ENCODE measurements at regions not wholly inside any gene's neighbourhood (a gene's known extent, or its start where the extent isn't known, plus 50 kb on each side); places are given as distances from the start of the nearest gene placed in this dataset.
"Not testable (repeated sequence)": the region's sequence is repeated elsewhere in the genome, so short reads cannot be mapped to it uniquely, and the experiment has no call there.

DNA sequence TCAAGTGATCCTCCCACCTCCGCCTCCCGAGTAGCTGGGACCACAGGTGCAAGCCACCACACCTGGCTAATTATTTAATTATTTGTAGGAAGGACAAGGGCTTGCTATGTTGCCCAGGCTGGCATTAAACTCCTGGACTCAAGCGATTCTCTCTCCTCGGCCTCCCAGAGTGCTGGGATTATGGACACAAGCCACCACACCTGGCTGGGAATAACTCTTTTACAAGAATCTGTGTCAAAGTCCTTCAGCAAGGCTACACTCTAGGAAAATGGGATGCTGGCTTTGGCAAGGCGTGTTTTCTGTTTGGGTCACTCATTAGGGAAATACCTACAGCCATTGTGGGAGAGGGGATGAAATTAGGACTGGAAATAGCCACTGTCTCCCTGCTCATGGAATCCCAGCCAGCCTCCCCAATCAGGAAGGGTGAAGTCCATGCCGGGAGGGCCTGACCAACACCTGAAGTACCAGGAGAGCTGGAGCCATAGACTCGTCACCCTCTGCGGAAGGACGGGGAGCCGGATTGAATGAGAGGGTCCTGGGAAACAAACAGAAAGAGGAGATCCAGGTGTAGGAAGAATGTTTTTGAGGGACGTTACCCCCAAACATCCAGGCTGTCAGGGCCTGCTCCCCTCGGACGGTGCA, 72.2 kb upstream of the MYL10 start:
- in situ Hi-C loops (cut with HindIII; ENCODE audit: low pct_unique_long_range_greater_than_20kb, low sequenced_read_pairs): no loop called here
- no peak for DNase-seq (ENCODE audit: low read depth, low spot score)

DNA sequence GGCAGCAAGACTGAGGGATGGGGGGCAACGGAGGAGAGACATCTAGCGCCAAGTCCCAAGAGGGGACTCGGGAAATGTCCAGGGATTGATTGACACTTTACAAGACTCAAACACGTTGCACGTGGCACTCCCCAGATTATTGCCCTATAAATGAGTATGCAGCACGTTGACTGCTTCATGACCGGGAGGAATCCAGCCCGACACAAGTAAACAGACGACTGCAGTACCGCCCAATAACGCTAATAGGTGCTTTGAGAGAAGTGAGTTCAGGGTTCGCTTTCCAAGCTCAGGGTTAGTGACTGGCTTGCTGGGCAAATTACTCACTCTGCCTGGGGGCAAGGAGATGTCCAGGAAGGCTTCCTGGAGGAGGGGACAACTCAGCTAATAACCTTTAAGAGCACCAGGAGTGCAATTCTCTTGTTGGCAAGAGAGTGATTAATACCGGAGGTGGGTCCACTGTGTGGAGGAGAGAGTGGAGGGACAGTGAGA, 73.3 kb upstream of the MYL10 start:
- DNase-seq (ENCODE audit: low read depth, low spot score): peak; percentile 51
- in situ Hi-C loops (cut with HindIII; ENCODE audit: low pct_unique_long_range_greater_than_20kb, low sequenced_read_pairs): no loop called here

DNA sequence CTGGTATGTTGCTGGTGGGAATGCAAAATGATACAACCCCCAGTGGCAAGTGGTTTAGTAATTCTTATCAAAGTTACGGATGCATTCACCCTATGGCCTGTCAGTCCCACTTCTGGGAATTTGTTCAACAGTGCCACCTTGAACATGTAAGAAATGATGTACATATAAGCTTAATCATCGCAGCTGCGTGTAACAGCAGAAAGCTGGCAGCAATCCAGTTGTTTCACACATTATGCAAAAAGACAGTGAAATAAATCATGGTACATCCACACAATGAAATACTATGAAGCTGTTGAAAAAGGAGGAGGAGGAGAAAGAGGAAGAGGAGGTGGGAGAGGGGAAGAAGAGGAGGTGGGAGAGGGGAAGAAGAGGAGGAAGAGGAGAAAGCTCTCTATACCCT, 76.2 kb upstream of the MYL10 start:
- DNase-seq (ENCODE audit: low read depth, low spot score): no peak
- in situ Hi-C loops (cut with HindIII; ENCODE audit: low pct_unique_long_range_greater_than_20kb, low sequenced_read_pairs): no loop called here

DNA sequence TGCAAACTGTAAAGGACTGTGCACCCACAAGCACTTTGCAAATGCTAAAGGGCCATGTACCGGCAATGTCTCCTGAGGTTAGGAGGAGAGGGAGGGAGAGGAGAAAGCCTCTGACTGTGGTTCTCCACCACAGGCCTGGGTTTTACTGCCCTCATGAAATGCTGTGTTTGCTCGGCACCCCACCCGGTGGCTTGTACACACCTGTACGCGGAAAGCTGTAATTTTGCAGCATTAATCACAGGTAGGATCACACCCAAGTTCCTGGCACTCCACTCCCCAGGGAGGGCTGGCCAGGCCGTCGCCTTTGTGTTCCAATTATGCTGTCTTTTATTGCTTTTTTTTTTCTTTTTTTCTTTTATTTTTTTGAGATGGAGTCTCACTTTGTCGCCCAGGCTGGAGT, 78.5 kb upstream of the MYL10 start:
- DNase-seq (ENCODE audit: low read depth, low spot score): no peak
- in situ Hi-C loops (cut with HindIII; ENCODE audit: low pct_unique_long_range_greater_than_20kb, low sequenced_read_pairs): no loop called here

DNA sequence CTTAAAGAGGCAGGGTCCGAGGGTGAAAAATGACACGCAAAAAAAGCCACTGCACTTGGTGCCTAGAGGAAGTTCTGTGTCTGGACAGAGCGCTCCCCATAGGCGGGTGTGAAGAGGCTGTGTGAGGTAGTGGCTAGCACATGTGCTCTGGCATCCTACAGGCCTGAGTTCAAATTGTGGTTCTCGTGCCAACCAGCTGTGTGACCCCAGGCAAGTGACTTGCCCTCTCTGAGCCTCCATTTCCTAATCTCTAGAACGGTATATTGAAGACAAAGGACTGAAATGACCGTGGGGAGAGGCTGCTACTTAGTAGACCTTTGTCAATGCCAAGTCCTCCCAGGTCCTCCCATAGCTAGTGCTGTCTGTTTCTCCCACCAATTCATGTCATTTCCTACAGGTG, 79.1 kb upstream of the MYL10 start:
- in situ Hi-C loops (cut with HindIII; ENCODE audit: low pct_unique_long_range_greater_than_20kb, low sequenced_read_pairs): no loop called here

DNA sequence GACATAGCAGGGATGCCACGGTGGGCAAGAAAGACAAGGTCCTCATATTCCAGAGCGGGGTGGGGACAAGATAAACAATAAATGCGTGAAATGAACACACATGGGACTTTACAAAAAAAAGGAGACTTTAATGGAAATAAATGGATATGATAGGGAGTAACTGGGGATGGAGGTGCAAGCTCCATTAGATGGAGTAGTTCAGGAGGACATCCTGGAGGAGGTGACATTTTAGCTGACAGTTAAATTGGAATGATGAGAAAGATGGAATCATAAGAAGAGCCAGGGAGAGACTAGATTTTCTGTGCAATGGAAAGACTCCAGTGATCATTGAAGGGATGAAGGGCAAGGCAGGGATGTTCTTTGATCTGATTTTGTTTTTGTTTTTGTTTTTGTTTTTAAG, 83.6 kb upstream of the MYL10 start:
- in situ Hi-C loops (cut with HindIII; ENCODE audit: low pct_unique_long_range_greater_than_20kb, low sequenced_read_pairs): no loop called here
- no peak for DNase-seq (ENCODE audit: low read depth, low spot score)

More for the DNA sequence above, 79.1 kb upstream of the MYL10 start:
- no peak for DNase-seq (ENCODE audit: low read depth, low spot score)

DNA sequence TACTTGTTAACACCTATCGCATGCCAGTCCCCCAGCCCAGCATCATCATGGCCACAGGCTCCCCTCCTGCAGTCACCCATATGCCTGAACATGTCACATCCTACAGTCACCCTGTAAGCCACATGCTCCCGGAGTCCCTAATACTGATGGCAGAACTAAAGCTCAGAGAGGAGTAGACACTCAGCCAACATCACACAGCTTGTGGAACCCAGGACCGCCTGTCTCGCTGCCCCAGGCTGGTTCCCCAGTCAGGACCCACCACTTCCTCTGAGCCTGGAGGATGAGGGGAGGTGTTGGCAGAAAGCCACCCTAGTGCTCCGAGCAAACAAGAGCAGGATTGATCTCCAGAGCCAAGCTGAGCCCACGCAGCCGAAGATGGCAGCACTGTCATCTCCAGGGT, 85.0 kb upstream of the MYL10 start:
- no peak for DNase-seq (ENCODE audit: low read depth, low spot score)
- in situ Hi-C loops (cut with HindIII; ENCODE audit: low pct_unique_long_range_greater_than_20kb, low sequenced_read_pairs): no loop called here

DNA sequence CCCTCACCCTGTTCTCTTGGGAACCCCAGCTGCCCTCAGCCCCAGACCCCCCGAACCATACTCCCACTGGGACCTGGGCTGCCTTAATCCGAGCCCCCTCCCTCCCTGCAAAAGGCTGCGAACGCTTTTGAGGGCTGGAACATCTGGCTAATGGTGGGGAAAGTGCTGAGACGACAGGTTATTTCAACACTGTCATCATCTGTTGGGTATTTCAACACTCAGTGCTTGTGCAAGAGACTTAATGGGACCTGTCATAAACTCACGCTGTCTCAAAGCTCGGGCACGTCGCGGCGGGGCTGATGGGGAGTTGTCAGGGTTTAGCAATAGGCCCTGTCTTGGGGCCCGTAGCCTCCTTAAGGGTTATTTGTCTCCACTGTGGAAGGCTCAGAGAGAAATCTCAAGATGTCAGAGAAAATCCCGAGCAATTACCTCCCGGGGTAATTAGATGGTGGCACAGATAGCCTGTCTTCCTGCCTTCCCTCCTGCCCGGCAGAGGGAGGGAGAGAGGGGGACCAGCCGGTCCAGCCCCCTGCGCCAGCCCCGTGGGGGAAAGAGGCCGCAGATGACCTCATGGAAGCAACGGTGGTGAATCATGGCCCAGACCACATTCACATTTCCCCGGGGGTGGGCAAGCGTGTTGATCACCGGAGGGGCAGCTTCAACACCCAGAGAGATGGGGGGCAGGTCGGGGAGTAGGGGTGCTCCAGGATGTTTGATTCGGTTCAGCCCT, 88.7 kb upstream of the MYL10 start:
- no peak for DNase-seq (ENCODE audit: low read depth, low spot score)
- in situ Hi-C loops (cut with HindIII; ENCODE audit: low pct_unique_long_range_greater_than_20kb, low sequenced_read_pairs): no loop called here

DNA sequence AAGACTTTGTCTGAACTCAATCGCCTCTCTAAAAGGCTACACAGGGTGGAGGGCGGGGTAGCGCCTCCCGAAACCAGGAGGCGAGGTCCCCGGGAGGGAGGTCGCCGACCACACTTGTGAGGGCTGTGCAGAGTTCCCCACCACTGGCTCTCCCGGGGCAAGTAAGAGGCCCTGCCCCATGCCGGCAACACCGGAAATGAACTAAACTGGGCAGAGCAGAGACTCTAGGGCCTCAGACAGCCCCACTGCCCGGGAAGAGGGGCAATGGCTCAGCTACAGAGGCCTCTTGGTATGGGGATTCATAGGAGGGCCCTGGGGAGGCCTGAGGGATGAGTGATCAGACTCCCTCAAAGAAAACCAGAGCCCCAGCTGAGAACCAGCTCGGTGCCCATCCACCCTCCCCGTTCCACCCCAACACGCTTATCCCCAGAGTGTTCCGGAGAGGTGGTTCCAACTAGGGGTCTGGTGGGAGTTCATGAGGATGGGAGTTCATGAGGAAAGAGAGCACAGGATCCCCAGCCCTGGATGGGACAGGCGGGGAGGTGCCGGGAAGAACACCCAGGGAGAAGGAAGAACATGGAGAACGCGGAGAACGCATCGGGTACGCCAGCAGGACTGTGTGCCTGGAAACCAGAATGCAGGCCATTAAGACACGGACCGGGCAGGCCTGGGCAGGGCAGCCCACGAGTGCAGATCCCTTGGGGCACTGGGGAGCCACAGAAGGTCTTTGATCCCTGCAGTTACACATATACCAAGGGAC, 89.4 kb upstream of the MYL10 start:
- in situ Hi-C loops (cut with HindIII; ENCODE audit: low pct_unique_long_range_greater_than_20kb, low sequenced_read_pairs): no loop called here
- no peak for DNase-seq (ENCODE audit: low read depth, low spot score)

DNA sequence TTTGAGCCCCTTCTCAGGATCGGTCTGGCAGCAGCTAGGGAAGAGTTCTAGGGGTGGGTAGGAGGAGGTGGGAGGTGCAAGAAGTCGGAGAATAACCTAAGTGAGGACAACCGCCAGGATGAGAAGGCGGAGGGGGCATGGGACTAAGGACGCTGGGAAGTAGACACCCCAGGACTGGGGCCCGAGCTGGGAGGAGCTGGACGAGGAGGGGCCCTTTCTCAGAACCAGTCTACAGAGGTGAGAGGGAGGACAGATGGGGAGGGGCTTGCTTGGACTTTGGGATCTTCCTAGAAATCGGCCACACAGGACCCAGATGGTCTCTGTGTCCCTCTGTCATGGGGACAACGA, 90.0 kb upstream of the MYL10 start:
- in situ Hi-C loops (cut with HindIII; ENCODE audit: low pct_unique_long_range_greater_than_20kb, low sequenced_read_pairs): no loop called here

DNA sequence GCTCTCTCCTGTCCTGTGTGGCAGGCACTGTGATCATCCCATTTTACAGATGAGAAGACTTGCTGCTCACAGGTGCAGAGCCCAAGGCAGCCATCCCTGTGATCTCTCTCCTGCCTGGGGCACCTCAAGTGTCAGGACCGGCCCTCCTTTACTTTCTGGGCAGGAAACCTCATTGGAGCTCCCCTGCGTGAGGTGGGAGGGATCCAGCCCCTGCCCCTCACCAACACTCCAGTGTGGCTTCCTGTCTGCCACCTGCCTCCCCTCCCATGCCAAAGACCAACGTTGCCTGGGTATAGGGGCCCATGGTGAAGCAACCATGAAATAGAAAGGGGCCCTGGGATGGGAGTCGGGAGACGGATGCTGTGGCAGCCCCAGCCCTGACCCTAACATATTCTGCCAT, 91.2 kb upstream of the MYL10 start:
- in situ Hi-C loops (cut with HindIII; ENCODE audit: low pct_unique_long_range_greater_than_20kb, low sequenced_read_pairs): no loop called here
- no peak for DNase-seq (ENCODE audit: low read depth, low spot score)

More for the DNA sequence above, 90.0 kb upstream of the MYL10 start:
- no peak for DNase-seq (ENCODE audit: low read depth, low spot score)

DNA sequence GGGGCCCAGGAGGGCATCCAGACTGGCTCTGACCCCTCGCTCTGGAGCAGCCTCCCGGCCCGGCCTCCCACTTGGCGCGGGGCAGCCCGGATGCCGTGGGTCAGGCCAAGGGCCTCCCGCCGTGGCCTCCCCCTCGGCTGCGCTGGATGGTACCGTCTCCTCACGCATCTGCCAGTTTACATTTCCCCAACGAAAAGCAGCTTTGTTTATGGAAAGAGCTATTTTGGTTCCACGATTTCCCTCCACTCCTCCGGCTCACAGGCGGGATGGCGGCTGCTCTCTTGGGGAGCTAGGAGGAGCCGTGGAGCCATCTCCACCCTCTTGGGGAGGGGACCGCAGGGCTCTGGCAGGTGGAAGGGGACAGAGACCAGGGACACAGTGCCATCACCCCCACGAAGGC, 93.2 kb upstream of the MYL10 start:
- in situ Hi-C loops (cut with HindIII; ENCODE audit: low pct_unique_long_range_greater_than_20kb, low sequenced_read_pairs): no loop called here
- no peak for DNase-seq (ENCODE audit: low read depth, low spot score)

DNA sequence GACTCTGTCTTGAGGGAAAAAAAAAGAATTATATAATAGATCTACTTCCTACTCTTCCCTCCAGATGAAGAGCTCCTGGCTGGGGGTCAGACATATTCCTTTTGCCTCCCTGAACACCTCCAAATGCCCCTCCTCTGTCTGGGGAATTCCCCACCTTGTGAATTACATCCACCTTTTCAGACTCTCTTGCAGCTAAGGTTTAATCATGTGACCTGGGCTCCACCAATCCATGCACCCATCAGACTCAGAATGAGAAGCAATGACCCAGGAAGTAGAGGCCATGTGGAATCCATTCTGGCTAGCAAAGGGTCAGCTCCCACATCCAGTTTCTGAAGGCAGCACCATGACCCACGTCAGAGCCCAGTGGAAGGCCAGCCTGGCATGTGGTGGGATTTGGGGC, 93.6 kb upstream of the CUX1 start:
- no peak for DNase-seq (ENCODE audit: low read depth, low spot score)

DNA sequence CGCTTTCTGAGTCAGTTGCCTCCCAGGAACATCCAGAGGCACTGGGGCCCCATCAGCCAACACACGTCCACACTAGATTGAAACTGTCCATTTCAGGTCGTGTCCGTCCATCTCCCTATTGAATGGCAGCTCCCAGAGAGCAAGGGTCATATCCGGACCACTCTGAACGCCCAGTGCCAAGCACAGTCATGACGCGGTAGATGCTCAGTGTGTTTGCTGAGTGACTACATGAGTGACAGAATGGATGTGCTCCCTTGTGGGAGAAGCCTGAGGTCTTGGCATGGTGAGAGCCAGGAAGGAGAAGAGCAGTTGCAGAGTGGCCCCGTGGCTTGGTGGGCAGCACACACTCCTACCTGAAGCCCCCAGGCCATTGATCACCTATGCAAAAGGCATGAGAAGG, 92.5 kb upstream of the CUX1 start:
- in situ Hi-C loops (cut with HindIII; ENCODE audit: low pct_unique_long_range_greater_than_20kb, low sequenced_read_pairs): no loop called here
- DNase-seq (ENCODE audit: low read depth, low spot score): no peak

More for the DNA sequence above, 93.6 kb upstream of the CUX1 start:
- in situ Hi-C loops (cut with HindIII; ENCODE audit: low pct_unique_long_range_greater_than_20kb, low sequenced_read_pairs): no loop called here

DNA sequence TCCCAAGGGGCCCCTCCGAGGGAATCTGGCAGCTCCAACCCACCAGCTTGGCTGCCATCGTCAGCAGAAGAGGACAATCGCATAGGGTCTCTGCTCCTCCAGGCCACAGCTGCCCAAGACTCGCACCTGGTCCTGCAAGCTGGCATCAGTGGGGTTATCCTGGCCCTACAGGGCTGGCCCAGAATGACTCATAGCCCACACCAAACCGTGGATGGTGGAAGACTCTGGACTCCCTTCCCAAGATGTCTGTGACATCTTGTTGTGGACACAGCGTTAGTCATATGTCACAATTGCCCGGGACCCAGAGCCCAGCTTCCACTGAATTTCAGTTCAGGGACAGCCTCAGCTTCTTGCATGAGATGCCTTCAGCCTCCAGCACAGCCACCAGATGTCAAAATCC, 91.5 kb upstream of the CUX1 start:
- DNase-seq (ENCODE audit: low read depth, low spot score): no peak
- in situ Hi-C loops (cut with HindIII; ENCODE audit: low pct_unique_long_range_greater_than_20kb, low sequenced_read_pairs): no loop called here

DNA sequence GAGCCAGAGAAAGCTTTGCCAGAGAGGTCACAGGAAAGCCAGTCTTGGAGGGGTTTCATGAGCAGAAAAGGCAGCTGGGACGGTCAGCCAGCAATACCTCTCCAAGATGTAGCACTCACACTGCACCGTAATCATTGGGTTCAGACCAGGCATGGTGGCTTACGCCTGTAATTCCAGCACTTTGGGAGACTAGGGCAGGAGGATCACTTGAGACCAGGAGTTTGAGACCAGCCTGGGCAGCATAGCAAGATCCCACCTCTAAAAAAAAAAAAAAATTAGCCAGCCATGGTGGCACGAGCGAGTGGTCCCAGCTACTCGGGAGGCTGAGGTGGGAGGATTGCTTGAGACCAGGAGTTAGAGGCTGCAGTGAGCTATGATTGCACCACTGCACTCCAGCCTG, 90.2 kb upstream of the CUX1 start:
- in situ Hi-C loops (cut with HindIII; ENCODE audit: low pct_unique_long_range_greater_than_20kb, low sequenced_read_pairs): no loop called here
- no peak for DNase-seq (ENCODE audit: low read depth, low spot score)

DNA sequence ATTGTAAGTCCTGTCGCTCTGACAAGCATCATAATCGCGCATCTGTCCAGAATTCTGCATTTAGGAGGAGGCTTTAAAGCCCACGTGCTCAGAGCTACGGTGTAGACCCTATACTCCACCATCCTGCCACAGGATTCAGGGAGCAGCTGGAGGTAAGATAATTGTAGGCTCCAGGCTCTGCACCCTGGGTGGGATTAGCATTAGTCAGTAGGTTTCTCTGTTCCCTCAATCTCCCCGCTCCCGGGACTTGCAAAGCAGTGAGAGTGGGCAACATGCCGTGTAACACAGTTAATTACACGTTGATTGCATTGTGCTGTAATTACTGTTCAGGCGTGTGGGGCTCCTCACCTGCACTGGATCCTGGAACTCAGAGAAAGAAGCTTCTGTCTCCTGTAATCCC, 89.3 kb upstream of the CUX1 start:
- in situ Hi-C loops (cut with HindIII; ENCODE audit: low pct_unique_long_range_greater_than_20kb, low sequenced_read_pairs): no loop called here
- DNase-seq (ENCODE audit: low read depth, low spot score): no peak

DNA sequence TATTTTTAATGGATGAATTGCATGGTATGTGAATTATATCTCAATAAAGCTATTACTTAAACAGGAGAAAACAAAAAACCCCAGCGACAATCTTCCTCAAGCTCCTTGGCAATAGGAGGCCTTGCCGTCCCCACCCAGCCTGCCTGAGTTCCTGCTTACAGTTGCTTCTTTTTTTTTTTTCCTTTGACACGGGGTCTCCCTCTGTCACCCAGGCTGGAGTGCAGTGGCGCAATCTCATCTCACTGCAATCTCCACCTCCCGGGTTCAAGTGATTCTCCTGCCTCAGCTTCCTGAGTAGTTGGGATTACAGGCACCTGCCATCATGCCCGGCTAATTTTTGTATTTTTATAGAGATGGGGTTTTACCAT, 88.6 kb upstream of the CUX1 start:
- DNase-seq (ENCODE audit: low read depth, low spot score); in situ Hi-C loops (cut with HindIII; ENCODE audit: low pct_unique_long_range_greater_than_20kb, low sequenced_read_pairs): not testable (repeated sequence)
